Liver (tissue), 3 donors: ENCODE measurements at regions not wholly inside any gene's neighbourhood (a gene's known extent, or its start where the extent isn't known, plus 50 kb on each side); places are given as distances from the start of the nearest gene placed in this dataset.
"Not testable (repeated sequence)": the region's sequence is repeated elsewhere in the genome, so short reads cannot be mapped to it uniquely, and the experiment has no call there.

ENCODE experiments used
- ATF3 ChIP-seq: IDR thresholded peaks from 2 replicates; pipeline ENCODE4 v1.6.1; 2016; ENCODE audit warnings: antibody characterized with exemption
- CTCF ChIP-seq: fragments of 150-350 bp; IDR thresholded peaks from 2 replicates; pipeline ENCODE4 v1.5.1; 2017; ENCODE audit warnings: improper control_type of control experiment, low read depth, low read length; ENCODE audit not compliant: missing input control
- EGR1 ChIP-seq, 2 donors: IDR thresholded peaks; 2 replicates each; pipeline ENCODE4 v1.6.1; 2016 to 2018; ENCODE audit warnings: antibody characterized with exemption in 2 of 2, low read depth in 2 of 2
- GABPA ChIP-seq, 2 donors: IDR thresholded peaks in 1 of 2; conservative IDR thresholded peaks in 1 of 2; 2 replicates each; pipeline ENCODE4 v1.6.1; 2016; ENCODE audit warnings: antibody characterized with exemption in 2 of 2, mild to moderate bottlenecking in 1 of 2, moderate library complexity in 1 of 2
- HNF4G ChIP-seq: IDR thresholded peaks from 2 replicates; pipeline ENCODE4 v1.6.1; 2016; ENCODE audit warnings: antibody characterized with exemption
- JUND ChIP-seq, 2 donors: IDR thresholded peaks; 2 replicates each; pipeline ENCODE4 v1.6.1; 2016; ENCODE audit warnings: antibody characterized with exemption in 2 of 2
- REST ChIP-seq: IDR thresholded peaks from 2 replicates; pipeline ENCODE4 v1.6.1; 2016; ENCODE audit warnings: antibody characterized with exemption, mild to moderate bottlenecking
- YY1 ChIP-seq: IDR thresholded peaks from 2 replicates; pipeline ENCODE4 v1.6.1; 2016; ENCODE audit warnings: antibody characterized with exemption, mild to moderate bottlenecking
- ZBTB33 ChIP-seq: IDR thresholded peaks from 2 replicates; pipeline ENCODE4 v1.6.1; 2016; ENCODE audit warnings: antibody characterized with exemption
- donor health status: healthy.
- donor health status: healthy.

- TF ChIP-seq CTCF; YY1; ZBTB33; HNF4G; JUND (IDR thresholded peaks at IDR 0.05); REST; EGR1 (IDR thresholded peaks at IDR 0.05; ENCODE audit: low read depth in 2 of 2); ATF3; GABPA (IDR thresholded peaks at IDR 0.05 in 1 of 2, conservative IDR thresholded peaks at IDR 0.05 in 1 of 2): not testable (repeated sequence)
Measured at GRCh38 chr3:140872165-140872564, 69.5 kb upstream of the SLC25A36 start.
